Stimulated activated CD4-positive, alpha-beta T cell treated with anti-CD3 and anti-CD28 coated beads, Interleukin-12 subunit alpha, Interleukin-12 subunit beta, amount 100 ng/mL, for 4 hours (primary cell): ENCODE measurements at regions not wholly inside any gene's neighbourhood (a gene's known extent, or its start where the extent isn't known, plus 50 kb on each side); places are given as distances from the start of the nearest gene placed in this dataset.
"Not testable (repeated sequence)": the region's sequence is repeated elsewhere in the genome, so short reads cannot be mapped to it uniquely, and the experiment has no call there.

Source experiments
- DNase-seq: peaks from one replicate; pipeline ENCODE4 v3.0.0-alpha.2; 2020

DNA sequence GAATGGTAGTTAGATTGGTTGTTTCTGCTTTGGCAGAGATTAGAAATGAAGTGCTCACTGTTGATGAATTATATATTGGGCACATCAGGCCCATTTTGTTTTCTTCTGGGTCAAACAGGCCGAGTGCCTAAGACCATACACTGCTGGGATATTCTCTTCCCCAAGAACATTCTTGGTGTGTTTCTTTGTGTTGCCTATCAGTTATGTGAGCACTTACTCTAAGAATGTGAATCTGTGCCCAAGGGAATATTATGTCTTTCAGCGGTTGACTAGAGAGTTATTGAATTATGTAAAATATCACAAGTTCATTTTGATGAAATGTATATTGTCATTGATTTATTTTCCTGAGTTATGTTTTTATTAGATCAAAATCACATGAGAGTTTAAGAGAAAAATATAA lies 255.5 kb upstream of the SMIM30 start:
- no peak for DNase-seq

DNA sequence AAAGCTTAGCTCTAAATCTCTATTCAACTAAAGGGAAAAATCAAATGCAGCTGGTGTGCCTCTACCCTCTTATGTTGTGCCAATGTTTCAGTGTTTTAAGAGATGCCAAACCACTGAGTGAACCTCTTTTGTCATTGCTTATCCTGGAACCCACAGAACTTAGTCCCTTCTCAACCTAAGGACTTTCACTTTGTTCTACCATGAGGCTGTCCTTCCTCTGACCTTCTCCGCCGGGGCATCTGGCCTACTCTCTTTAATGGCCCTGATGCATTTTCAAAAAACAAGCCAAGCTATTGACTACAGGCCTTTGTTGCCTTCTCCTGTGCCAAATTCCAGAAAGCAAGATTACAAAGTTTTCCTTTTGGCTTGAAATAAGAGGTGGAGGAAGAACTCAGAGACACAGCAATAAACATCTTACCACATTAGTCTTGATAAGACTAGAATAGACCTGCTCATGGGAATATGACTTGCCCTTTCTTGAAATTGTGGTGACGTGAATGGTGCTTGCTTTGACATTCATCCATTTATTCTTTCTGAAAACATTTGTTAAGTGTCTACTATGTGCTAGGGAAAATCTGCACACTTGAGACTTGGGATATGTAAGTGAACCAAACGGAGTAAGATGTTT lies 253.2 kb upstream of the SMIM30 start:
- DNase-seq, result no peak

DNA sequence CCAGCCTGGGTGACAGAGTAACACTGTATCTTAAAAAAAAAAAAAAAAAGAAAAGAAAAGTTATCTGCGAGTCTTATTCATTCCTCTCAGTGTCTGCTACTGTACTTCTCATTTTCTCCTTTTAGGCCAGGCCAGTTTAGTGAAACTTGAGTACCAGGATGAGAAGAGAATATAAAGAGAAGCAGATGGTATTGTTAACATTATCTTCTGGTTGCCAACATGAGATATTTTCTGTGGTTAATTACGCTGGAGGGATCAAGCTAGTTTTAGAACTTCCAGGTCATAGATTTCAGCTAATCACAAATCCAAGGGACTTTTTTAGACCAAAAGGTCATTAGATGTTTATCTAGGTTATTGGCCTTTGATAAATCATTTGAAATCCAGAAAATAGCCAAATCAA lies 252.6 kb upstream of the SMIM30 start:
- DNase-seq, result no peak

DNA sequence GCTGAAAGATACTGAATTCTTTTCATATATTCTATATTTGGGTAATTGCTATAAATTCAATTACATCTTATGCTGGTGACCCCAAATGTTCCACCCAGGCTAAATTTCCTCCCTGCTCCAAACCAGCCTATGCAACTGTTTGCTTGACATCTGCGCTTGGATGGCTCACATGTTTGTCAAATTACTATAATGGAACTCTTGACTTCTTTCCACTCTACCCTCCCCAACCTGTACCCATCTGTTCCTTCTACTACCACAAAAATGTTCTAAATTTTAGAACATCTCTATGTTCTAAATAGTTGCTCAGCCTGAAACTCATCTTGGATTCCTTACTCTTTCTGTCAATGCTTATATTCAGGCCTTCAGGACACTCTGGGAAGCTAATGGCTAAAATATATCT lies 249.9 kb upstream of the SMIM30 start:
- no peak for DNase-seq

DNA sequence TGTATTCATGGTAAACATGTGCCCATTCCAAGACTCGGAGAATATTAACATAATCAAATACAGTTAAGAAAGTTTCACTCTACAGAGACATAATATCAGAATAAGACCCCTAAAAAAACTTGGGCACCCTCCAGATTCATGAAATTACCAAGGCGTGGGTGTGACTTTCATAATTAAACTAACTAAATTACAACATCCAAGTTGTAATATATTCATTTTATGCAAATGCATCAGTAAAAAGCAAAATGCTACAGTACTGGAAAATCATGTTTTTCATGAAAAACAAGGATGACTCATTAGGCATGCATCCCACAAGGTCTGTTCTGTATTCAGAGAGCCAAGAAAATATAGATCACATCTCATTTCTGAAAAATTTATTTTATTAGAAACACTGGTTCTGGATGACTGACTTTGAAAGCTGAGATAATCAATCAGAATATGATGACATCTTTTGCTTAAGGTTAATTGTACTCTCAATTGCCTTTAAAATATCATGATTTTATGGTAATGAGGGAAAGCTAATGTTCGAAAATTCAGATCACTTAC lies 248.8 kb upstream of the SMIM30 start:
- DNase-seq, result no peak

DNA sequence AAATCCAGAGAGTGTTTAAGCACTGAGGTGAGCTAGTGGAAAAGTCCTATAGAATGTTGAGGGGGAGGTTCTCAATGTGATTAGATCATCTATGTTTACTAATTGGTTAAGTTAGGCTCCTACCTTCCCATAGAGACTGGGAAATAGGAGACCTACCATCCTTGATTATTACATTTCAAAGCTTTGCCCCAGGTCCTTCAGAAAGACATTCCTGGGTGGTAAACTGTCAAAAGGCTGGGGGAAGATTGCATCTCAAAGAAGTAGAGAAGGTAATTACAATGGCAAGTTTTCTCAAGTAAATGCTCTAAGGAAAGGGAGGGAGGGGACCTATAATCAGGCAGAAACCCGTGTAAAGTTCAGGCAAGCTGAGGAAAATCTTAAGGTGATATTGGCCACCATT lies 247.8 kb upstream of the SMIM30 start:
- DNase-seq, result no peak

DNA sequence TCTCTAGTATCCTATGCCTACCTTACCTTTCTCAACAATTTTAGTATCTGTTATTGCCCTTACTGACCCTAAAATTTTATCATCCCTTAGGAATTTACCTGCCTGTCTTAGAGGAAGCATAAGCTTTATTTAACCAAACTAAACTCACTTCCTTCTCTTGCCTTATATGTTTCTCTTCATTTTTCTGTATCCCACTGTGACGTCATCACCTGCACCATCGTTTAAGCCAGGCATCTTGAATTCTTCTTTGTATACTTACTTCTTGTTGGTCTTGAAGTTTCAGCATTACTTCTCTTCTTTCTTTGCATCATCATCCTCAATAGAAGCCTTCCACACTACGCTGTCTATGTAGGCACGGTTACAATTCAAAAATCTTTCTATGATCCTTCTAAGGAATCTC lies 231.0 kb upstream of the SMIM30 start:
- no peak for DNase-seq

DNA sequence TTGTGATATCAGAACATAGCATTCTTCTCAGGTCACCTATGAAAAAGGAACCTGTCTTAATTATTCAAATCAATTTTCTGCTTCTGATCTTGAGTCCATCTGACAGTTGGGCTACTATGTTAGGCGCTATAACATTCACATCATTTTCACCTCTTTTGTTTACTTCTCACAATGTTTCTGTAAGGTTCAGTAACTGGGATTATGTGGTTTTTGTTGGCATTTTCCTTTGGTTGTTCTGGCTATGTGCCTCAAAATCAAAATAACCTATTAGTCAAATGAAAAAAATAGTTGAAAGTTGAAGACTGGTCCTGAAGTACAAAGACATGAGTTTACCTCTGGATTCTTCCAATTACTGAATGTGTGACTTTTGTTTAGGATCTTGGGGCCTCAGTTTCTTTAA lies 221.3 kb upstream of the SMIM30 start:
- no peak for DNase-seq

DNA sequence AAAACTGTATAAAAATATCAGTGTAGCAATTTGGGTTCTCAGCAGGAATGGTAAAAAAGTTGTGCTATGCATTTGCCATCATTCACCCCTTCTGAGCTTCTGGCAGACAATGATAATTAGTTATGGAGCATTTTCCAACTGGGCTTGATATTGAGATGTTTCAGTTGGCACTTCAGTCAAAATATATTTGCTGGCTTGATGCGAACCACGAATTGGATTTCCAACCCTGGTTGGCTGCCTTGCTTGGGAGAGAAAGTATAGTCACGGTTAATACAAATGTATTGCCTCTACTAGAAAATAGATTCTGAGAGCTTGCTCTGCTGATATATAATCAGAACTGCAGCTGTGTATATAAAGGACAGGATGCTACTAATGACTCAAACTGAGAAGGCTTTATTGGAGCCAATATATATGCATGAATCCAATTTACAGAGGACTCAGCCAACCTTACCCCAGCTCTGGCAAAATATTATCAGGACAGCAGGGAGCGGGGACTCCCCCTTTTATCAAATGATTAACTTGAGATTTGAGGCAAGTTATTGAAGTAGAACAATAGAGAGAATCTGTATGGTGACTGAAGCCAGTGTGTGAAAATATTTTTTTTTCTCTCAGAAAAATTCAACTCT lies 219.8 kb upstream of the SMIM30 start:
- no peak for DNase-seq

DNA sequence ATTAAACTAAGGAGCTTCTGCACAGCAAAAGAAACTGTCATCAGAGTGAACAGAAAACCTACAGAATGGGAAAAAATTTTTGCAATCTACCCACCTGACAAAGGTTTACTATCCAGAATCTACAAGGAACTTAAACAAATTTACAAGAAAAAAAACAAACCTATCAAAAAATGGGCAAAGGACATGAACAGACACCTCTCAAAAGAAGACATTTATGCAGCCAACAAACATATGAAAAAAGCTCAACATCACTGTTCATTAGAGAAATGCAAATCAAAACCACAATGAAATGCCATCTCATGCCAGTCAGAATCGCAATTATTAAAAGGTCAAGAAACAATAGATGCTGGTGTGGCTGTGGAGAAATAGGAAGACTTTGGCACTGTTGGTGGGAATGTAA lies 218.5 kb upstream of the SMIM30 start:
- not testable (repeated sequence) for DNase-seq

DNA sequence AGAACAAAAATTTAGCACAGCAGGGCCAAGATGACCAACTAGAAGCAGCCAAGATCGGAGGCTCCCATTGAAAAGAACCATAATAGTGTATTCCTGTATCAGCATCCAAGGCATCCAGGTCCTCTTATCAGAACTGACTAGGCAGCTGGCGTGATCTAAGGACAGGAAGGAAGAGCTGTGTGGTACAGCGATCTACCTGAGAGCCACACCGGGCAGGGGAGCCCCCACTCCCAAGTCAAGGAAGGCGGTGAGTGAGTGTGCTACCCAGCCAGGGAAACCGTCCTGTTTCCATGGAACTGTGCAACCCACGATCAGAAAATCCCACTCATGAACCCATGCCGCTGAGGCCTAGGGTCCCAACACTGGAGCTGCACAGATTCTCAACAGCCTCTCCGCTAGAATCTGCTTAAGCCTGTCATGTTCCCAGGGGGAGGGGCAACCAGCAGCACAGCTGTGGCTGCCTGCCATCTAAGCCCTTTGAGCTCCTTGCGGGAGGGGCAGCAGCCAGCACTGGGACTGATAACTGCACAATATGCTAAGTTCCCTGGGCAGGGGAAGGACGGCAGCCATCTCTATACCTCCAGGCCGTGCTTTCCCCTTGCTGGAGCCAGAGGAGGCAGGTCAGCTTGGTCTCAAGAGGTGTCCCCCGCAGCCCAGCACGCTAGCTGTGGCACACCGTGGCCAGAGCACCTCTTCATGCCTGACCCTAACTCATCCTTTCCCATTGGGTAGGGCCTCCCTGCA lies 213.0 kb upstream of the SMIM30 start:
- no peak for DNase-seq

DNA sequence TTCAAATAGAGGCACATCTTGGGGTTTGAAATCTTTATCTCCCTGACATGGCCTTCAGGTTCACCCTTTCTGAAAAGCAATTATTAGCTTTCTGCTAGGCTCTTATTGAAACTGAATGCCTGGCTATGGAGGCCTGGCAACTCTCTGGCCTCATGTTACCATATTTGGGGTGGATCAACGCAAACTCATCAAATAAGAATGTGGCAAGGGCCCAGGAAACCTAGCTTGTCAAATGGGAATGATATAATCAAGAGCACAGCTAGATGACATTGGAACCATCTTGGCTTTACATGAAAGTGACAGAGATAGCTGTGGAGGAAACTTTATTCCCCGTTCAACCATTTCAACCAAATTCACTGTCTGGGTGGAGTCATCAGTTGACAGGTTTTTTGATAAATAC lies 202.8 kb upstream of the SMIM30 start:
- no peak for DNase-seq

DNA sequence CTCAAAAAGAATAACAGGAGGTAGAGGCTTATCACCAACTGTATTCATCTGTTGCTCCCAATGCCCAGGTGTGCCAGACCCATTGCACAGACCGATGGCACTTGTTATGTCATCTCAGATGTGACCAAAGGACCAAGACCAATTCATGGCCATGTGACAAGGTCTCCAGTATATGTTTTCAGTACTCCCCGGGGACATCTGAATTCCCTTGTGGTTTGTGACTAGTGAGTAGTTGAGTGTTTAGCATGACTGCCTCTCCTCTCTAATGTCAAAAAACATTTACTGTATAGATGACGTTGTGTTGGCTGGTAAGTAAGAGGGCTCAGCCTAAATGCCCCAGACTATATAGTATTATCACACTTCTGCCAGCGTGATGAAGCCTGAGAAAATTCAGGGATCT lies 202.1 kb upstream of the SMIM30 start:
- DNase-seq, result no peak

DNA sequence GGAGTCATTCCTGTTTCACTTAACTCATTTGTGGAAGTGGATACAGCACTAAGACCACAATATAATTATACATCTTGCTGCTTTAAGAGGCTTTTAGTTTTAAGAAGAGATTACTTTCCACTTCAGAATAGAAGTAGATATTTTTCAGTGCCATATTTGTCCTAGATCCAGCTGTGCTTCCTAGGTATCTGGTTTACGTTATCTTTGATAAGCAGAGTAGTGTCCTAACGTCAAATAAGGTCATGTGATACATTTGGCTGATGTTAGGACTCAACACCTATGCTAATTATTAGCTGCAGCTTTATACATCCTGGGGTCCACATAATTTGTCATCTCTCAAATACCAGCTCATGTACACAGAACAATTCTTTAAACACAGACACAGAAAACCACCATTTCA lies 196.2 kb upstream of the SMIM30 start:
- DNase-seq, result no peak

DNA sequence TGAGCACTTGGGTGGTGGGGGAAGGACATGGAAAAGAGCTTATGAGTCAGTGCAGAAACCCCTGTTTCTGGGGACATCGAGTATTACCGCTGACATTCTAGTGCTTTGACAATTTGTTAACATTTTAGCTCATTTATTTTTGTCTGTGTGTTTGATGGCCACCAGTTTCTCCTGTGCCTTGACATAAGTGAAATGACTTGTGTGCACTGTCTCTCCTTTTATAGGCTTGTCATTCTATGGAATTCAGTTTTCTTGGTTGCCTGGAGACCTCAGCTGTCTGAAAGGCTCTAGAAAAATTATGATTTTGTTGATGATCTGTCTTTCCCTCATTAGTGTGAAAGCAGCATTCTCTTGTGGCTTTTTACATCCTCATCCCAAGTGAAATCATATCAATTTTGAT lies 190.0 kb upstream of the SMIM30 start:
- DNase-seq, result no peak

DNA sequence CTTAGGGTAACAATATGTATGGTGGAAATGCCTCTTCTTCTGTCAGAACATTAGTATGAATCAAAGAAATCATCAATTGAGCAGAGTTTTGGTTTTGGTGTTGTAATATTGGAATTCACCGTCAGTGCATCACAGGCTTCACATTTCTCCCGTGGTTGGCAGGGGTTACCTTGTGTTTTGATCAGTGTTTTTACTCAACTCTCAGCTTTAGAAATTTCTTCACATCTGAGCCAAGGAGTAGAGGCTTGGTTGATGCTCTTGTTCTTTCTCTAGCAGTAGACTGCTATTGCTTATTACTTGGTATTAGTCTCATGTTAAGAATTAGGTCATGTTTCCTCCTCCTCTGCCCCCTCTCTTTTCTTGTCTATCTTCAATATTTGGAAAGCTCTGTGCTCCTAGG lies 188.8 kb upstream of the SMIM30 start:
- DNase-seq, result no peak

DNA sequence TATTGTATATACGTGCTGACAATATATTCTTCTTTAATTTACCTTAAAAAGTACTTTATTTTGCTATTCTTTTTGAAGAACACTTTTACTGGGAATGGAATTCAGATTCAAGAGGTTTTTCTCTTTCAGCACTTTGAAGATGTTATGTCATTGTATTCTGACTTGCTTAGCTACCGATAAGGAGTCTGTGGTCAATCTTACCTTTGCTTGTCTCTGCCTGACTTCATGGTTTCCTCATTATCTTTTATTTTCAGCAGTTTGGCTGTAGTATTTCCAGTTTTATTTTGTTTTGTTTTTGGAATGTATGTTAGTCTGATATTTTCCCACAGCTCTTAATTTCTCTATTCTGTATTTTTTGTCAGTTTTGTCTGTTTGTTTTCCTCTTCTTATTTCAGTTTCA lies 187.9 kb upstream of the SMIM30 start:
- no peak for DNase-seq

DNA sequence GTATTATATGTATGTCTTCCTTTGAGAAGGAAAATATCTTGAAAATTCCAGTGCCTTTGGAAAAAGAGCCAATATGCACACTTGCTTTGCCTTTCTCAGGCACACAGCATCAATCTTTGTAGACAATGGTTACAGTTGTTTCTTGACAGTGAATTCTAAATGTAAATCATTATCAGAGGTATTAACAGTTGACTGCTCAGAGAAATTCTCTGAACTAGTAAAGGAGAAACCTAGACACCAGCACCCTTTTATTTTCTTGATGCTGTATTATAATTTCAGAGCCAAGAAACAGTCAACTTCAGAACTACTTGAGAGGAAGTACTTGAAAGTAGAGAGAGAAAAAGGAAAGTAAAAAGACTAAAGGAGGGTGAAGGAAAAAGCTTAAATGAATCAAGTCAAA lies 185.8 kb upstream of the SMIM30 start:
- no peak for DNase-seq

DNA sequence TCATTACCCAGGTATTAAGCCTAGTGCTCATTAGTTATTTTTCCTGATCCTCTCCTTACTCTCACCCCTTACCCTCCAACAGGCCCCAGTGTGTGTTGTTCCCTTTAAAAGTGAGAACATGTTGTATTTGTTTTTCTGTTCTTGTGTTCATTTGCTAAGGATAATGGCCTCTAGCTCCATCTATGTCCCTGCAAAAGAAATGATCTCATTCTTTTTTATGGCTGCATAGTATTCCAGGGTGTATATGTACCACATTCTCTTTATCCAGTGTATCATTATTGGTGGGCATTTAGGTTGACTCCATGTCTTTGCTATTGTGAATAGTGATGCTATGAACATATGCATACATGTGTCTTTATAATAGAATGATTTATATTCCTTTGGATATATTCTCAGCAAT lies 185.0 kb upstream of the SMIM30 start:
- DNase-seq, result not testable (repeated sequence)

DNA sequence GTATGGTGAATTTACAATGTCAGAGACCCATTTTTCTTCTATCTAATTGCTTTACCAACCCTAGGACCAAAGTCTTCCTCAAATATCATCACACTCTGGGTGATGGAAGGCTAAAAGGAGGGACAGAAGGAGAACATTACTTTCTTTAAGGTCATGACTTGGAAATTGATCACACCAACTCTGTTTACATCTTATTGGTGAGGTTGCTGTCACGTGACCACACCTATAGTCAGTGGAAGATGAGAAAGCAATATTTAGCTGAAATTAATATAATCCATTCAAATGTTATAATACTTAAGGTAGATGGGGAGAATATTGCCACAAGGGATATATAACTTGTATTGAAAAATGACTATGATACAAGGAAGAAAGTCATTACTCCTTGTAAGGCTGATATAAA lies 183.6 kb upstream of the SMIM30 start:
- DNase-seq, result no peak

DNA sequence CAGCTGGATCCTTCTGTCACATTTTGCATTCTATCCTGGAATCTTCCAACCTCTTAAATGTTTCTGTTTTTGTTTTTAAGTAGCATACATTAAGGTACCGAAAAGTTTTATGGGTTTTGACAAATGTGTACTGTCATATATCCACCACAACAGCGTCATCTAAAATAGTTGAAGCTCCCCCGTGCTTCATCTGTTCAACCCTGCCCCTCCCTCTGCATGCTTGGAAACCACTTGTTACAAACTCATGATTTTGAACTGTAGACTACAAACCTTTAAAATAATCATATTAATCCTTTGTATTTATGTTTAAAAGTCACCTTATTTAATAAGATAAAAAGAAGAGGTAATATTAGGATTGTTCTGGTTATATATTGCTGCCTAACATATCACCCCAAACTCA lies 182.8 kb upstream of the SMIM30 start:
- no peak for DNase-seq

DNA sequence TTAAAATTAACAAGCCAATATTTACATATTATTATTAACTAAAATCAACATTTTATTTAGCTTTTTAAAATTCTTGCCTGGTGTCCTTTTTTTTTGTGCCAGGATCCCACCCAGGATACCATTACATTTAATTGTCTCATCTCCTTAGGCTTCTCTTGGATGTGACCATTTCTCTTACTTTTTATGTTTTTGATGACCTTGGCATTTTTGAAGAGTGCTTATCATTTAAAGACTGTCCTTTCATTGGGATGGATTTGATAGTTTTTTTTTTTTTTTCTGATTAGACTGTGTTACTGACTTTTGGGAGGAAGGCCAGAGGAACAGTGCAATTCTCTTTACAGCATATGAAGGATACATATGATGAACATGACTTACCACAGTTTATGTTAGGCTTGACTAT lies 181.4 kb upstream of the SMIM30 start:
- no peak for DNase-seq

DNA sequence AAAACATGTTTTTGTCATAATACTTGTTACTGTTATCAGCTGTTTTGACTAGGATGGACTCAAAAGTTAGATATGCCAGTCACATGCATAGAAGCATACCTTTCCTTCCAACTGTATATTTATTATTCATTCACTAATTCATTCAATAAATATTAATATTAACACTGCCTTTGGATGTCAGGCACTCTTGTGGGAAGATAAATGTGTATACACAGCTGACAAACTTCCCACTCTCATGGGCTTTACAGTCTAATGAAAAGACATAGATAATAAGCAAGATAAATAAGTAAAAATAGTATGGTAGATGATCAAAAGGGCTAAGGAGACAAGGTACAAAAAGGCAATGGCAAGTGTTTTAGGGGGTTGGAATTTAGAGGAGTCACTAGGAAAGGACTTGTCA lies 180.1 kb upstream of the SMIM30 start:
- no peak for DNase-seq

DNA sequence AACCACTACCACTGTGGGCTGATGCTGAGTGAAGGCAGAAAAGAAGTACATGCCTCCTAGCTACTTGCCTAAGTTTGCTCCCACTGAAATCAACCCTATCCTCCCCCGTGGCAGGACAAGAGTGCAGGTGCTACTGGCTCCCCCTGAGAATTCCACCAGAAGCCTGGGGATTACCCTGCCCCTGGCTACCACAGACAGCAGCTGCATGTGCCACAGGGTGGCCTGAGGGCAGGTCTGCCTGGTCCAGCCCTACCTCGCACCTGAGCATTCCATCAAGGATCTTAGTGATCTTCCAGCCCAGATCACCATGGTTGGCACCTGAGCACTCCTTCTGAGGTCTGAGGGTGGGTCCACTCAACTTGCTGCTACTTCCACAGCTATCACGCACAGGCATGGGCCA lies 176.4 kb upstream of the SMIM30 start:
- DNase-seq, result no peak
